ENCODE measurements at regions not wholly inside any gene's neighbourhood (a gene's known extent, or its start where the extent isn't known, plus 50 kb on each side); places are given as distances from the start of the nearest gene placed in this dataset.
"Not testable (repeated sequence)": the region's sequence is repeated elsewhere in the genome, so short reads cannot be mapped to it uniquely, and the experiment has no call there.

DNA sequence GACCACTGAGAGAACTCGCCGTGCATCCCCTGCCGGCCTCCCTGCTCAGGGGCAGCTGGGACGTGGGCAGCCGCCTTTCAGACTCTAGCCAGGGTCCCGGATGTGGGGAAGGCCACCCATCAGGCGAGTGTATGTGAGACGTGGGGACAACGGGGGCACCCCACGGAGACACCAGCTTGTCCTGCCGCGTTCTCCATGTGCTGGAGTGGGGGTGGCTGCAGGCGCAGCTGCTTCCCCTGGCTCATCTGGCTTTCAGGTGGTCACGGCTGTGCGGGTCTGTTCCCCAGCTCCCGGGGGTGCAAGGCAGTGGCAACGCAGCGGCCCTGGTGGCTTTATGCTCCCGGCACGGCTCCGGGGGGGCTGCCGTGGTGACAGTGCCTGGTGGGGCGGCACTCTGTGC, 4427.5 kb upstream of the TPTE start:
- not testable (repeated sequence) for DNase-seq (ENCODE audit: low read depth)

DNA sequence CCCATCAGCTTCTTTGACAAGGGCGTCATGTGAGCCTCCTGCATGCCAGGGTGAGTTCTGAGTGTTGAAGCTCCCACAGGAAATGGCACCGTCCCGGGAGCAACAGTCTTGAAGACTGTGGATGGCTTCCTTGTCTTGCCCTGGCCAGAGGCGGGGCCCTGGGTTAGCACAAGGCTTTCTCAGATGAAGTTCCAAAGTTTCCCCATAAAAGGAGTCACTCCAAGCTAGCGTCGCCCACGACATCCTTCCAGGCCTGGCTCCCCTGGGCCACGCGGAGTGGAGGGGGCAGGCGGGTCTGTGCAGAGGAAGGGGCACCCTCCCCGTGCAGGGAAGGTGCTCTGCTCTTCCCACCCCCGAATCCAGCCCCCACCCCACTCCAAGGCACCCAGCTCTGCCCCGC, 4426.1 kb upstream of the TPTE start:
- DNase-seq (ENCODE audit: low read depth) = not testable (repeated sequence)

DNA sequence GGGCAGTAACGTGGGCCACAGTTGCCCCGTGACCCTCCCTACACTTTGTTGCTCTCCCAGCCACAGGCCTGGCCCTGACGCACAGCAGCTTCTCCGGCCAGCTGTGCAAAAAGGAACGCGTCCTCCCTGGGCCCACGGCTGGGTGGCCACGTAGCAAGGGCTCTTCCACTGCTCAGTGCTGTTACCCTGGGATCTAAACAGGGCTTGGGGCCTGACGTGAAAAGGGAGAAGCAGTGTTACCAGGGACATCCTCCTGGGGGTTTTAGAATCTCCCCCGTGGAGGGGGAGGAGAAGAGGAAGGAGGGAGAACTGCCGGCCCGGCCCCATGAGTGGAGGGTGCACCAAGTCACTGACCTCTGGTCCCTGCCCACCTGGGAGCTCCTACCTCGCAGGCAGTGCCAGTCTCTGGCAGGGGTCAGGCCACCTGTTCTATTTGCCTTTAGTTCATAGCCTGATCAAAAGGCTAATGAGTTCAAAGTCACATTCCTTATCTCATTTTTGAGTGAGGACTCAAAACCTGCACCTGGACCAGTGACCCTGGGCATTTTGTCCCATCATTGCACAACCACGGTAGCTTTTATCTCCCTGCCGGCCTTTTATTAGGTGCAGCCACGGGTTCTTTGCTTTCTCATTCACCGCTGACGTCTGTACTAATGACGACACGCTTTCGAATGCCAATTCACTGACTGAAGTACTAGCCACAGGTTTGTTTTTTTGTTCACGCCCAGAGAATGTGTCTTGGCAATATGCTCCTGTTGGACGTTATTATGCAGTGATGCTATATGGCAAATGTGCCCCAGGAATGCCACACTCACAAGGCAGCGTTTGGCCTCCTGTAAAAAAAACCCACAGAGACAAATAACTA, 4424.6 kb upstream of the TPTE start:
- not testable (repeated sequence) for DNase-seq (ENCODE audit: low read depth)

DNA sequence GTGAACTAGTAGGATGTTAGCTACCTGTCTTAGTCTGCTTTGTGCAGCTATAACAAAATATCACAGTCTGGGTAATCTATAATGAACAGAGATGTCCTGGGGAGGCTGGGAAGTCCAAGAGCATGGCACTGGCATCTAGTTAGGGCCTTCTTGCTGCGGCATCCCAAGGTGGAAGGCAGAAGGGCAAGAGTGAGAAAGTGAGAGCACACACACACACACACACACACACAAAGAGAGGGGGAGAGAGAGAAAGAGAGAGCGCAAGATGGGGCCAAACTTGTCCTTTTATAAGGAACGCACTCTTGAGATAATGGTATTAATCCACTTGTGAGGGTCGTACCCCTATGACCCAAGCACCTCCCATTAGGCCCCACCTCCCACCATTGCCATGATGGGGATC, 4423.6 kb upstream of the TPTE start:
- DNase-seq (ENCODE audit: low read depth) = not testable (repeated sequence)

DNA sequence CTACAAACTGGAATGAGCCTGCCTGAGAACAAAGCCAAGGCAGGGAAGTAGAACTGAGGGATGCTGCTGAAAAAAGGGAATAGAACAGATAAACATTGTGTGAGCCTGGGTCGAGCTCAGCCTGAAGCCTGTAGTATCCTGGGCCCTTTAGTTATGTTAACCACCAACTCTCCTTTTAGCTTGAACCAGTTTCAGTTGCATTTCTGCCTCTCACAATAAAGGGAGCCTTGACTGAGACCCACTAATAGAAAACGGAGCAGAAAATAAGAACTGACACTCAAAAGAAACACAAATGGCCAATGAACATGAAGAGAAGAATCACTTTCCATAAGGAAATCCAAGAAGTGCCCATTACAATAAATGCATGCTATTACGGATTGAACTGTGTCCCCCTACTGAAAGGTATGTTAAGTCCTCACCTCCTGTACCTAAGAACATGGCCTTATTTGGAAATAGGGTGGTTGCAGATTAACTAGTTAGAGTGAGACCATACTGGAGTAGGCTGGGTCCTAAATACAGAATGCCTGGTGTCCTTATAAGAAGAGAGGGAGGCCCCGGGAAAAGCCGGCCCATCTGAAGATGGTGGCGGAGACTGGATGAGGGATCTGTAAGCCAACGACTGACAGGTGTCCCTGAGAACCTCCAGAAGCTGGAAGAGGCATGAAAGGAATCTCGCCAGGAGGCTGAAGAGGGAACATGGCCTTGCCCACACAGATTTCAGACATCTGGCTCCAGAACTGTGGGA, 4423.0 kb upstream of the TPTE start:
- not testable (repeated sequence) for DNase-seq (ENCODE audit: low read depth)

DNA sequence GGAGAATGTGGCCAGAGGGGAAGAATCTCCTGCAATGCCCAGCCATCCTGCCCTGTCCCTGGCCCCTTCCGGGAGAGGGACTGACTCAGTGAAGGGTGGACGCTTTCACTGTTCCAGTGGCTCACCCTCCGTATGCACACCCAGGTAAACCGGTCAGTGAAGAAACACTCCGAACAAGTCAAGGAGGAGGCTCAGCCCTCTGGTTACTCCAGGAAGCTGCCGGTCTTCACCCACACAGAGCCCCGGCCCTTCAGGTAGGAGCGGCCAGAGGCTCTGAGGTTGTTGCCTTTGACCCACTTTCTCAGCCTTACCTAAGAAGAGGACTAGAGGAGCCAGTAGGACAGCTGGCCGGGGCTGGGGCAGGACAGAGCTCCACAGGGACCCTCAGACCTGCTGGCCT, 4419.8 kb upstream of the TPTE start:
- DNase-seq (ENCODE audit: low read depth) = not testable (repeated sequence)

DNA sequence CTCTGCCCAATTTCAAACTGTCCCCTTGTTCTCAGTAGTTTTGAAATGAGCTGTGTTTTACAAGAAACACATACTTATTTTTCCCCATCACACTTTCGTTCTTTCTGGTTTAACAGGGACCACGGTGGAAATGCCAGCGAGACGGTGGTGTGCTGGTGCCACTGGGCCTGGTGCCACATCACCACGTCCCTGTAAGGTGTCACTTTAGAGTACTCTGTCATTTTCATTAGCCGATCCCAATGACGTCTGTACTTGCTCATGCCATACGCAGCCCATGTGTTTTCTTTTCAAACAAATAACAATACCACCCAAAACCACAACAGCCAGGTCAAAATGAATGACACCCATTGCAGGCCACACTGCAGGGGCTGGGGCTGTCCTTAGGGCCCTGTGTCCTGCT, 4416.8 kb upstream of the TPTE start:
- DNase-seq (ENCODE audit: low read depth) = not testable (repeated sequence)

DNA sequence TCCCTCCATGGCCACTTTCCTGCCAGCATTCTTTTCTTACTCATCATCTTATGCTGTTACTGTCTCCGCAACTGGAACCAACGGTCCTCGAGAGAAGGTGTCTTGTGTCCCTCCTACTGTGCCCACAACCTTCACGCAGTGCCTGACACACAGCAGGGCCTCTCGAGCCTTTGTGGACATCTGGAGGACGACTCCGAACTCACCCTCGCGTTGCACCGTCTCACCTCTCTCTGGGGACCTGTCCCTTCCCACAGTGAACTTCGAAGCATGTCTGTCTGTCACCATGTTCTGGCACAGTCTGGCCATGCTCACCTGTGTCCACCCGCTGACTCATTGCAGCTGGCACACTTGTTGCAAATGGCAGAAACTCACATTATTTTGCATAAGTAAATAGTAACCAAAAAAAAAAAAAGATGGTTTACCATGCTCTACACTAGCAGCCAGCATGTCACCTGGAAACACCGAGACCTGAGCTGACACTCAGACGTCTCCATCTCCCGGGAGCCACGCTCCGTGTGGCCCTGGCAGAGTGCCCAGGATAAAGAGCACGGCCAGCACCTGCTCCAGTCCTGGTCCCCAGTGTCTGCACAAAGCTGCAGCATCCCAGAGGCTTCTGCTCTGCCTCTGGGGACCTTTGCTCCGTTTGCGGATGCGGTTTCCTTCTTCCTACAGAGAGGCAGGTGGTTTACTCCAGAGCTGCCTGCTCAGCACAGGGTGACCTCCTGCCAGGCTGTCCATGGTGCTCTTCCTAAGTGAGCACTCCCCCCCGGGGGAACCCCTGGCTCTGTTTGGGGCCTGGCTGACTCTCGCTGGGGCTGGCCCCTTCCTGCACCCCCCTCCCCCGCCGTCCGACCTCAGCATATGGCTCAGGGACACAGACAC, 4414.5 kb upstream of the TPTE start:
- not testable (repeated sequence) for DNase-seq (ENCODE audit: low read depth)

DNA sequence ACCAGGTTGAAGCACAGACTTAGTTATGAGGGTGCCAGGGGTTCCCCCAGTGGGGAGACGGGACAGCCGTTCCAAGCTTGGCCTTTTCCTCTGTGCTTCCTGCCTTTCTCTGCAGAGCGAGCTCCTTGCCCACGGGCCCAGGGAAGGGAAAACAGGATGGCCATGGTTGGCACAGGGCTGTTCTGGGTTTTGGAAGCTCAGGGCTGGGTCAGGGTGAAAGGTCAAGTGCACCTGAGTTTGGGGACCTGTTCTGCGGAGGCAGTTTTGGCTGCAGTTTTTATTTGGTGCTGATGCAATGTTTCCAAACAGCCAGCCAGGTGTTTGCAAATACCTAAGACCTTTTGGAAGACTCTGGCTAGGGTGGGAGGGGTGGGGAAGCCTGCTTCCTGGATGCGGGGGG, 4412.5 kb upstream of the TPTE start:
- not testable (repeated sequence) for DNase-seq (ENCODE audit: low read depth)

DNA sequence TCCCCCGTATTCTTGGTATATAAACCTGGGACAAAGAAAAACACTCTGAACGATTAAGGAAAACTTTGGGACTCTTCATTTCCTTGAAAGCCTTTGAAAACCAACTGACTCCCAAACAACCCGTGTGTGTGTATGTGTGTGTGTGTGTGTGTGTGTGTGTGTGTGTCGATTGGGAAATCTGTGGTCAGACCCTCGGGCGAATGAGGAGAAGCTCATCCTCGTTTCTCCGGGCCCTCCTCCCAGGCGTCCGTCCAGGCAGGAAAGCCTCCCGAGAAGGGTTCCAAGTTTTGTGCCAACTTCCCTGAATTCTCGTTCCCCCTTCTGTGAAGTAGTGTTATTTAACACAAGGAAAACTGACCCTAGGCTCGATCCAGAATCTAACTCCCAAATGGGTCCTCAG, 4411.6 kb upstream of the TPTE start:
- peak; percentile 86 for DNase-seq (ENCODE audit: low read depth)

DNA sequence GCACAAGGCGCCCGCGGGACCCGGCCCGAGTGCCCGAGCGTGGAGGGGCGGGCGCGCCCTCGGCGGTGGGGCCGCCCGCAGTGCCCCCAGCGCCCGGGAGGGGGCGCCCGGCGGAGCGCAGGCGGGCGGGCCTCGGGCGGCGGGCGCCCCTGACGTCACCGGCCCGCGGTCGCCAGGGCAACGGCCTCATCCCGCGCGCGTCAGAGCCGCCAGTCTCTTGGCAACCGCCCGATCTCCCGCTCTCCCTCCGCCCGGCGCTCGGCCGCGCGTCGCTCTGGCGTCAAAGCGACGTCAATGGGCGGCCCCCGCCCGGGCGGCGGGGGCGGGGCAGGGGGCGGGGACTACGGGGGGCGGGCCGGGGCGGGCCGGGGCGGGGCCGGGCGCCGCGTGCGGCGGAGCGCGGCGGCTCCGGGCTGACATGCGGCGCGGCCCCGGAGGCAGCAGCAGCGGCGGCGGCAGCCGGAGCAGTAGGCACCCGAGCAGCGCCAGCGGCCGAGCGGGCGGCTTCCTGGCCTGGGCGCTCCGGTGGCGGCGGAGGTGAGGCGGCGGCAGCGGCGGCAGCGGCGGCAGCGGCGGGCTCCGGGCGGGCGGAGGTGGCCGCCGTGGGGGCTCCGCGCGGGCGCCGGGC, 4410.6 kb upstream of the TPTE start:
- DNase-seq (ENCODE audit: low read depth) = not testable (repeated sequence)

DNA sequence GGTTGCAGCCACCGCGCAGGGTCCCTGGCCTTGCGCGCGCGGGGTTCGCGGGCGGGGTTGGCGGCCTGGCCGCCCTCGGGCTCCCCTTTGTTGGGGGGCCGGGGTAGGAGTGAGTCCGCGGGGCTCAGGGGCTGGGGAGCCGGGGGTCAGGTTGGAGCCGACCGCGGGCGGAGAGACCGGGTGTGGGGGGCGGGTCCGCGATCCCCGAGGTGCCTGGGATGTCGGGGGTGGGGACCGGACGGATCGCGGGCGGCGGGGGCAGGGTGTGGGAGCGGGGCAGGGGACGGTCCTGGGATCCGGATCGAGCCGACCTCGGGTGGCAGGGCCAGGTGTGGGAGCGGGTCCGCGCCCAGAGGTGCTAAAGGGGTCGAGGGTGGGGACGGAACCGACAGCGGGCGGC, 4410.0 kb upstream of the TPTE start:
- not testable (repeated sequence) for DNase-seq (ENCODE audit: low read depth)

DNA sequence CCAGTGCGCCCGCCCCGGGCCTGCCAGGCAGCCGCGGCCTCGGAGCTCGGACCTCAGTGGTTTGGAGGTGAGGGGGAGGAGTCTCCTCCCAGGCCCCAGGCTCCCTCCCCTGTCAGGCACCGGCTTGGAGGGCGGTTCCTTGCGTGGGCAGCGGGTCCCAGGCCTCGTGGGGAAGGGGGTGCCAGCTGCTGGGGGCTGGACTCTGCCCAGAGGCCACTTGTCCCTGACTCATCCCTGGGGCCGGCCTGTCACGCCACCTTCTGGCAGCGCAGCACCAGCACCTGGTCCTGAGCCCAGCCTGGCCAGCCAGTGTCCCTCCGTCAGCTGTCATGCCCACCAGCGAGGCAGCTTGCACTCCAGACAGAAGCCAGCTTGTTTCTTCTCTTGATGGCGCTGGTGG, 4403.0 kb upstream of the TPTE start:
- not testable (repeated sequence) for DNase-seq (ENCODE audit: low read depth)

DNA sequence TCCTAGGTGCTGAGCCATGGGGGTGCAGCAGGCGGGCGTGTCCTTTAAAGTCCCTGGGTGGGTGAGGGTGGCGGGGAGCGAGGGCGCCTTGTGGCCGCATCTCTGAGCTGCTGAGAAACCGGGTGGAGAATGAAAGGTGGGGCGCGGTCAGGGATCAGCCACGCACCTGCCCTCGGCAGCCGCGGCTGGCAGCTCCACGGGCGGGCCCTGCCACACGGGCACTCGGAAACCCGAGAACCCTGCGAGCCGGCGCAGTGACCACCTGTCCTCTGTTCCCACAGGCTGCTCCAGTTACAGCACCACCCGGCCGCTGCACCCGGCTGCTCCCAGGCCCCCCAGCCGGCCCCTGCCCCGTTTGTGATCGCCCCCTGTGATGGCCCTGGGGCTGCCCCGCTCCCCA, 4400.5 kb upstream of the TPTE start:
- DNase-seq (ENCODE audit: low read depth) = not testable (repeated sequence)

DNA sequence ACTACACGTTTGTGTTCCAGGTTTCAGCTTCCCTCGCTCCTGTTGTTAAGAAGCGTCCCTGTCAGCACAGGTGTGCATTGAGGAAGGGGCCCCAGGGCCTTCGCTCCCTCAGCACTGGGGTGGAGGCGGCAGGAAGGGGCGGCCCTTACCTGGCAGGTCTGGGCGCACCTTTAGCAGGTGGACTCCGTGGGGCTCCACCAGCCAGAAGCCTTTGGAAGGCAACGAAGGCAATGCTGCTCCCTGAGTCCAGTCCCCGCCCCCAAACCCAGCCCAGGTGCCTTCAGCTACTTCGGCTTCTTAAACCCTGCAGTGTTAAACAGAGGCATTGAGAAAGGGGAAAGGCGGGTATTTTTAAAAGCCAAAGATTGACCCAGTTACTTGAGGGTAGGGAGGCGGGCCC, 4398.8 kb upstream of the TPTE start:
- not testable (repeated sequence) for DNase-seq (ENCODE audit: low read depth)

DNA sequence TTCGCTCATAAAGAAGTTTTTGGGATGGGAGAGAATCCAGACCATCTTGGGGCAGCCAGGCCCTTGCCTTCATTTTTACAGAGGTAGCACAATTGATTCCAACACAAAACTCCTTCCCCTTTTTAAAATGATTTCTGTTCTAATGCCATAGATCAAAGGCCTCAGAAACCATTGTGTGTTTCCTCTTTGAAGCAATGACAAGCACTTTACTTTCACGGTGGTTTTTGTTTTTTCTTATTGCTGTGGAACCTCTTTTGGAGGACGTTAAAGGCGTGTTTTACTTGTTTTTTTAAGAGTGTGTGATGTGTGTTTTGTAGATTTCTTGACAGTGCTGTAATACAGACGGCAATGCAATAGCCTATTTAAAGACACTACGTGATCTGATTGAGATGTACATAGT, 4398.2 kb upstream of the TPTE start:
- DNase-seq (ENCODE audit: low read depth) = not testable (repeated sequence)

DNA sequence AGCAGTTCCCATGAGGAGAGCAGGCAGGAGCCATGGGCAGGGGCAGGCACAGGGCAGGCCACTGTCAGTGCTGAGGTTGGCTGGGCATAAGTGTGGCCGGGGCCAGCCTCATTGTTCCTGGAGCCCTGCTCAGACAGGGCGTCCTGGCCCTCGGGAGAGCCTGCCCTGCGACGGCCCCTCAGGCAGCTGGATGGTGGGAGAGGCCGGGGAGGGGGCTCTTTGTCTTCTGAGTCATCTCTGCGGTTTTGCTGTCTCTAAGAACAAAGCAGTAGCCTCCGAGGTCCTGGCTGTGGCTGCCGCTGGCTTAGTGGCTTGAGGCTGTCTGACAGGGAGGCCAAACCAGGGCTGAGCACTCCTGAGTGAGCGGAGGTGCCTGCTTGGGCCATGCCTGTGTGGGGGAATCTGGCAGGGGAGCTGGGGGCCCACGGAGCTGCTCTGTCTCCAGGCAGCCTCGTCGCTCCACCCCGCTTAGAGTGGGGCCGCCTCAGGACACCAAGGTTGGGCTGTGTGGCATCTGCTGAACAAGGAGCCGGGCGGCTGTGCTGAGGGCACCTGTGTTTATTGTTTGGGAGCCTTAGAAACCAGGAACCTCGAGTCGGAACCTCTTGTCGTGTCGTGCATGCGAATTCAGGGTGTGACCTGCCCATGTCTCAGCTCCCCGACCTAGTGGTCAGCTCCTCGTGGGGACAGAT, 4395.7 kb upstream of the TPTE start:
- DNase-seq (ENCODE audit: low read depth) = peak; percentile 36

DNA sequence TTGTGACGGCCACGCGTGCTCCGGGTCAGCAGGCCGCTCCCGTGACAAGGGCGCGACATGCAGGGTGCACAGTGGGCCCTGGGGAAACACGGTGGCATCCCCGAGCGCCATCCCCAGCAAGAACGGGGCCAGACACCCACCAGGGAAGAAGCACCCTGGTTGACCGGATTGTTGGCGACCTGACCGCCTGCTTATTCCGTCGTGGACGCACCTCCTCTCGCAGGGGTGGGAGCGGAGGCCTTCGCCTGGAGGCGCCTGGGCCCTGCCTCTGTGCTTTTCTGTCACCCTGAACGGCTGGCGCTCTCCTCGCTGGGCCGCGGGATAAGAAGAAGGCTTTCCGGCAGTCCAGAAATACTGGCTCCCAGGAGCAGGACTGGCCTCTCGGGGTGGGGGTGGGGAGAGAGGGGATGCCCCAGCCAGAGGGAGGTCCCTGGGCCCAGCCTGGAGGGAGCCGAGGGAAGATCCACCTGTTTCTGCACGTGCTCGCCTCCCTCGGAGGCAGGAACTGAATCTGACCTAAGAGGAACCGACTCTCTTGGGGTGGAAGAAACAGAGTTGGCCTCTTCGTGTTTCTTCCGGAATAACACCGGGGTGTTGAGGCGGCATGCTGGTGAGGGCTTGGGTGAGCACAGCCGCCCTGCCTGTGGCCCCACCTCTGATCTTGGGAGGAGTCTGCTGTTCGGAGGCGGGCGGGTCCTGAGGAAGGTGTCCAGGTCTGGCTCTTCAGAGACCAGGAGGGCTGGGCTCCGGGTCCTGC, 4394.2 kb upstream of the TPTE start:
- not testable (repeated sequence) for DNase-seq (ENCODE audit: low read depth)

DNA sequence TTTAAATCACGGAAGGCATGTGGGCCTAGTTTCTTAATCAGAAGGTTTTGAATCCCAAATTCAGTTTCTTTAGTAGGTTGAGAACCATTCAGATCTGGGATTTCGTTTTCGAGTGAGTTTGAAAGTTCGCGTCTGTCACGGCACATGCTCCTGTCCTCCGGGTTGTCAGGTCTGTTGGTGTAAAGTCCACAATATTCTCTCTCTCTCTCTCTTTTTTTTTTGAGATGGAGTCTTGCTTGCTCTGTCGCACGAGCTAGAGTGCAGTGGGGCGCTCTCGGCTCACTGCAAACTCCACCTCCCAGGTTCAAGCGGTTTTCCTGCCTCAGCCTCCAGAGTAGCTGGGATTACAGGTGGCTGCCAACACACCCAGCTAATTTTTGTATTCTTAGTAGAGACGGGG, 4390.6 kb upstream of the TPTE start:
- DNase-seq (ENCODE audit: low read depth) = not testable (repeated sequence)

DNA sequence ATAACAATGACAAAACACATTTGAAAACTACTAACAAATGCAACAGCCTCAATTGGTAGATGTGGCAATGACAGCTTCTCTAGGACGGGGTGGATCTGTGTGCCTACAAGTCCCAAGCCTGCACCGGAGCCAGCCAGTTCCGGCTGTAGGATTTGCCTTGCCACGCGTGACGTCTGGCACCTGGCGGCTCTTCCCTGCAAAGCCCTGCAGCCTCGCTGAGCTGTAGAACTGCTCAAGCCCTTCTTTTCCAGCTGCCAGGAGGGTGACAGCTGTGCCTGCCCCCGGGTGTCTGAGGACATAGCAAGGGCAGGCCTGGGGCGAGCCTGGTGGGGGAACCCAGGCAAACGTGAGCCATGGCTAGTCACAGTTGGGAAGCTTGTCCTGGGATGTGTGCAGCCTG, 4388.0 kb upstream of the TPTE start:
- not testable (repeated sequence) for DNase-seq (ENCODE audit: low read depth)
